ENCODE measurements at regions not wholly inside any gene's neighbourhood (a gene's known extent, or its start where the extent isn't known, plus 50 kb on each side); places are given as distances from the start of the nearest gene placed in this dataset.

DNA sequence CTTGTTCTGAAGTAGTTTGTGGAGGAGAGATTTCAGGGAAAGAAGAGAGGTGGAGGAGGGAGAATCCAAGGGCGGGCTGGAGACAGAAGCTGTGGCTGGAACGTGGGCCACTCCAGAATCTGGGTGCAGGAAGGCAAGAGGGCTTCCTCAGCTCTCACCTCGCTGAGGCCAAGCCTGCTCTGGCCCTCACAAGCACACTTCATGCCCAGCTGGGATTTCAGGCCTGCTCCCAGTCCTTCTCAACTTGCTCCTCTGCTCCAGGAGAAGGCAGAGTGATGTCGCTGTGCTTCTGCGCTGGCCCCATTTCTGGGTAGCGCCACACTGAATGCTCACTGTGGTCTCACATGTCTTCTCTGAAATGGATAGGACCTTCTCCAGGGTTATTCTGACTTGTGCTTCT lies 328.8 kb downstream of the FGF9 start:
- intact Hi-C loops (cut with micrococcal nuclease), result no loop called here

DNA sequence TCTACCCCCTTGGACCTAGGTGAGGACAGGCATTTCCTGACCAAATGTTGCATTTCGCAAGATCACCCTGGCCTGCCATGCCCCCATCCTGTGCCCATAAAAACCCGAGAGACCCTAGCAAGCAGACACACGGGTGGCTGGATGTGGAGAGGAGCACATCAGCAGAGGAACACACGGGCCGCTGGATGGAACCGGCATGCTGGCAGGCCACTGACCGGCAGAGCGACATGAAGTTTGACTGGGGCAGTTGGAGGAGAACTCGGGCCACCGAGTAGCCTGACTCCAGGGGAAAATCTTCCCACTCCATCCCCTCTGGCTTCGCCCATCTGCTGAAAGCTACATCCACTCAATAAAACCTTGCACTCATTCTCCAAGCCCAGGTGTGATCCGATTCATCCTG lies 329.3 kb downstream of the FGF9 start:
- intact Hi-C loops (cut with micrococcal nuclease), result no loop called here

GRCh38 chr13:22001336-22001735 lies 330.5 kb downstream of the FGF9 start:
- intact Hi-C loops (cut with micrococcal nuclease), result no loop called here

GRCh38 chr13:22002893-22003292 lies 332.0 kb downstream of the FGF9 start:
- intact Hi-C loops (cut with micrococcal nuclease), result no loop called here

- intact Hi-C loops (cut with micrococcal nuclease), result no loop called here
Observed at GRCh38 chr13:22009500-22009899, 338.6 kb downstream of the FGF9 start.

DNA sequence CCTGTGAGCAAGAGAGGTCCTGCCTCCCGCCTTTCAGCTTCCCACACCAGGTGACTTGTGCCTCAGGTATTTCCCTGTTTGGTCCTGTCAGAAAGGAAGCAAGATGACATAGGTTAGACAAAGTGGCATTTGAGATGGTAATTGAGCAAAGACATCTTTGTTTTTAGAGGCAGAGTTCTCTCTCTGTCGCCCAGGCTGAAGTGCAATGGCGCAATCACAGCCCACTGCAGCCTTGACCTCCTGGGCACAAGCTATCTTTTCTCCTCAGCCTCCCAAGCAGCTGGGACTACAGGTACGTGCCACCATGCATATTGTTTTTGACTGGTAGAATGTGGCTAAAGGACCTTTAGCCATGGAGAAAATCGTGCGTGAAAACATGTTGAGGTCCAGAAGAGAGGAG lies 339.1 kb downstream of the FGF9 start:
- intact Hi-C loops (cut with micrococcal nuclease), result no loop called here

- intact Hi-C loops (cut with micrococcal nuclease), result no loop called here
Observed at GRCh38 chr13:22012686-22013085, 341.8 kb downstream of the FGF9 start.

- intact Hi-C loops (cut with micrococcal nuclease), result no loop called here
Observed at GRCh38 chr13:22014469-22014868, 343.6 kb downstream of the FGF9 start.

DNA sequence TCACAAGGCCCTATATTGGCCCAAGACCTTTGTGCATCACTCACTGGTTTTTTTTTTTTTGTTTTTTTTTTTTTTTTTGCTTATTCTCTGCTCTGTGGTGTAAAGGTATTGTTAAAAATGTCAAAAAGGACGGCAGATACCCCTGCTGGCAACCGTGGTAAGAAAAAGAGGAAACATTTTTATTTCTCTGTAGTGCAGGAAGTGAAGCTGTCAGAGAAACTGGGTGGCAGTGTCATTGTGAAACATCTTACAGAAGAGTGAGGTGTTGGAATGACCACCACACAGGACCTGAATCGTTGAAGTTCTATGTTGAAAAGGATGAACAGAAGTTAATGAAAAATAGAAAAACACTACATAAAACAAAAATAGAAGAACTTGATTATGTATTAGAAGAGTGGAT lies 346.4 kb downstream of the FGF9 start:
- intact Hi-C loops (cut with micrococcal nuclease), result loop anchor here (5.0 kb wide), 3 partner anchors 145 to 345 kb away; partner anchors contain the start of gene FGF9

GRCh38 chr13:22018076-22018835 lies 347.4 kb downstream of the FGF9 start:
- intact Hi-C loops (cut with micrococcal nuclease), result loop anchor here (5.0 kb wide), 3 partner anchors 144 to 346 kb away; partner anchors contain the start of gene FGF9

DNA sequence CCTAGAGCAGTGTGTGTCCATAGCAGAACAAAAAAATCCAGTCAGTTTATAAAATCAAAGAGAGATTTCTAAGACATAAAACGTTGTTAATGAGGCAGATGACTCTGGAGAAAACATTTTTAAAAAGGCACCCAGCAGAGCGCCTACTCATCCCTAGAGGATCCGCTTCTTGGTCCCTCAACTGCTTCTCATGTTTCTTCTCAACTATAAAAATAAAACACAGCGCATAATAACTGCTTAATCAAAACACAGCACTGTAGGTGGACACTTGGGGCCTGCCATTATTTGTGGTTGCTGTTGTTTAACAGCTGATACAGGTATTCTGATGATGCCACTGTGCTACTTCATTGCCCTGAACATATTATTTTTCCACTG lies 347.9 kb downstream of the FGF9 start:
- intact Hi-C loops (cut with micrococcal nuclease), result loop anchor here (5.0 kb wide), 3 partner anchors 143 to 347 kb away; partner anchors contain the start of gene FGF9

DNA sequence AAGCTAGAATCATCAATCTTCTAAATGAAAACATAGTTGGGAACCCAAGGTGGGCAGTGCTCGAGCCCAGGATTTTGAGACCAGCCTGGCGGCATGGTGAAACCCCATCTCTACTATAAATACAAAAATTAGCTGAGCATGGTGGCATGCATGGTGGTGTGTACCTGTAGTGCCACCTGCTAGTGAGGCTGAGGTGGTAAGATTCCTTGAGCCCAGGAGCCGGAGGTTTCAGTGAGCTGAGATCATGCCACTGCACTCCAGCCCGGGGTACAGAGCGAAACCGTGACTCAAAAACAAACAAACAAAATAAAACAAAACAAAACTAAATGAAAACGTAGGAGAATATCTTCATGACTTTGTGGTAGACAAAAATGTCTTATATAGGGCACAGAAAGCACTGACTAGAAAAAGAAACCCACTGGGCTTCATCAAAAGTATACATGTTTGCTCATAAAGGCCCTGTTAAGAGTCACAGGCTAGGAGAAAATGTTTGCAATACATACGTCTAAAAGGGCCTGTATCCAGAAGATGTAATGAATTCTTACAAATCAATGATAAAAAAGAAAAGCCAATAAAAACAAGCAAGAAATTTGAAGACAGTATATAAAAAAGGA lies 353.6 kb downstream of the FGF9 start:
- intact Hi-C loops (cut with micrococcal nuclease), result loop anchor here (1.0 to 5.0 kb wide), 3 partner anchors 38 to 1038 kb away; no protein-coding TSS in a partner anchor

DNA sequence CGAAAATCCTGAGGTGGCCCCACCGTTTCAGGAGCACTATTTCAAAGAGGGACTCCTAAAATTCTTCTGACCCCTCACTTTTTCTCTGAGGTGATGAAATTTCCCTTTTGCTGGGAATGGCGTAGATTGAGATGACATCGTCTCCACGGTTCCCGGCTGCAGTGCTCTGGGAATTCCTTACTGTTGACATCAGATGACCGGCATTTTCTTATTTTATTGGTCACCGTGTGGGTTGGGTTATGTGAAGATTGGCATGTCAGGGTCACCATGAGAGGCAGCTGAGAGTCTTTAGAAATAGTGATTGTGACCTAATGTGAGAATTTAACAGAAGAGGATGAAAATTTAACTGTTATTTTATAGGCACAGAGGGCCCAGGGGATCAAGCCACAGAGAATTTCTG lies 356.7 kb downstream of the FGF9 start:
- intact Hi-C loops (cut with micrococcal nuclease), result no loop called here

DNA sequence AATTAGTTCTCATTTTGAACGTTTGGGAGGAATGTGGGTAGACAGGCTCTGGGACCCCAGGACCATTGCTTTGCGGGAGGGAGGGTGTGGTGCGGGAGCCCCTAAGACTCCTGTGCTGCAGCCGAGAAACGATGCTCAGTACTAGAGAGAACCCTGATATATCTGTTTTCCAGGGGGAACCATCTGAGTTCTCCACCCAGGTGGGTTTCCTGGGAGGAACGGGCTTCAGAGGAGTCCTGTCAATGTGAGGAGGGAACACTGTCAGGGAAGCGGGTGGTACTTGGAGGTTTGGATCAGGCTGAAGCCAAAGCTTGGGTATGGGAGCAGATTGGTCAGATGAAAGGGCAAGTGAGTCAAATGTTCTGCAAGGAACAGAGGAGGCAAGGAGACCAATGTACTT lies 358.0 kb downstream of the FGF9 start:
- intact Hi-C loops (cut with micrococcal nuclease), result no loop called here

DNA sequence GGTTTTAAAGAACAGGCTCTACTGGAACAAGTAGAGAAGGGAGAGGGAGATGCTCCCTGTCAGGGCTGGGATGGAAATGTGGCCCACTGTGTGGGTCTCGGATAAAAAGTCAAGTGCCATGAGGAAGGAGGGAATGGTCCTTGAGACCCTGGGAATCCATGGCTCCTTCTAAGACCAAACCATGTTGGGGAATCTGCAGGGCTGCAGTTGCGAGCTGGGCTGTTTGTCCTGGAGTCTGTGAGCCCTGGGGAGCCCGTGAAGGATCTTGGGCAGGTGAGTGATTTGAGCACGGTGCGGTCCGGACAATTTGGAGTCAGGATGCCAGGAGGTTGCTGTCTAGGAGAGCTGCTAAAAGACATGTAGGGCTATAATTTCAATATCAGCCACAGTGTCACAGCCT lies 359.4 kb downstream of the FGF9 start:
- intact Hi-C loops (cut with micrococcal nuclease), result no loop called here

DNA sequence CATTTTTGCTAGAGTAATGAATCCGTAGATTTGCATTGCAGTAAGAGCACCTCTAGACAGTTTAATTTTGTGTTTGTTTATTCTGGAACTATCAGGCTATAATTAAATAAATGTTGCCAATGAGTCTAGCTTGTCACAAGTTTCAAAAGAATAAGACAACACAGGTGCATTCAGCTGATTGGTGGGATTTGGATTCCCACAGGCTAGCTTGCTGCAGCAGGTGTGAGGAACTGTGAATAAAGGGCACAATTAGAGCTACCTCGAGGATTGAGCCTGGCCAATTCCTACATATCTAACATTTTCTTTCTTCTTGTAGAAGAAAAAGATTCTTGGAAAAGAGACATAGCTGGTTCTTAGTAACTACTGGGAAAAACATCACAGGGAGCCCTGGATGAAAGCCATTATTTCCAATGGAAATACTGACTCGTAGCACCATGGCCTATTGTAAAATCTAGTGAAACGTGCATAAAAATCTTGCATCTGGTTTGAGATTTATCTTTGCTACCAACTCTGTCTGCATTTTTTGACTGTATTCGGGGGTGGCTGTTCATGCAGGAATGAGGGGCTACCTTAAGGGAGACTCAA lies 360.9 kb downstream of the FGF9 start:
- intact Hi-C loops (cut with micrococcal nuclease), result no loop called here

DNA sequence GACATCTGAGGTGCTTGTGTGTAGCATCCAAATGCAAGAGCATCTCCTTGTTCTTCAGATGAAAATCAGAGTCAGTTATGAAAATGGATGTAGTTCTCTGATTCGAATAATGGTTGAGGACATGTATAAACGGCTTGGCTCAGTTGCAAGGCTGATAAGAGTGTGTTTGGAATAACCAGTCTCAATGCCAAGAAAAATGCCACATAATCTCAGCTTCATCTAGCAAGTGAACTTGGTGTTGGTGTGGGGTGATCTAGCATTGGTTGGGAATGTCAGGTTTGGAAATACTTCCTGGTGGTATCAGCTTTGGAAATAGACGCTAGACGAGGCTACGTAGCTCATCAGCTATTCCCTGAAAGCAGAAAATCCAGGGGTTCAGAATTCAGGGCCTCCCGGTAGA lies 362.0 kb downstream of the FGF9 start:
- intact Hi-C loops (cut with micrococcal nuclease), result no loop called here

DNA sequence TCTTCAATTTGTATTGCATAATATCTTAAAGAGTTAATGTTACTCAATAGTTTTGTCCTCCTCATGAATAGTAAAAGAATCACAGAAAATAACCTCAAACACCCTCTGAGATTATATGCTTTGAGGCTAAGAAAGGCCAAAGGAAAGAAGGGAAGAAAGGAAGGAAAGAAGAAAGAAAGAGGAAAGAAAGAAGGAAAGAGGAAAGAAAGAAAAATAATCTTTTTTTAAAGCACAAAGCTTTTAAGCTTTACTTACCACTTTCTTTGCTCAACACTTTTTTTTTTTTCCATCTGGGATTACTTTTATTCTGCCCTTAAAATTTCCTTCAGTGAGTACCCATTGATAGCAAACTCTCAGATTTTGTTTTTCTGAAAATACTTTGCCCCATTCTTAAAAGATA lies 369.1 kb downstream of the FGF9 start:
- intact Hi-C loops (cut with micrococcal nuclease), result no loop called here

GRCh38 chr13:22040810-22041364 lies 370.0 kb downstream of the FGF9 start:
- intact Hi-C loops (cut with micrococcal nuclease), result no loop called here

- intact Hi-C loops (cut with micrococcal nuclease), result no loop called here
Observed at GRCh38 chr13:22041741-22042140, 370.9 kb downstream of the FGF9 start.

- intact Hi-C loops (cut with micrococcal nuclease), result no loop called here
Observed at GRCh38 chr13:22047082-22047784, 376.4 kb downstream of the FGF9 start.

GRCh38 chr13:22047785-22048104 lies 376.9 kb downstream of the FGF9 start:
- intact Hi-C loops (cut with micrococcal nuclease), result no loop called here
